ENCODE measurements at regions not wholly inside any gene's neighbourhood (a gene's known extent, or its start where the extent isn't known, plus 50 kb on each side); places are given as distances from the start of the nearest gene placed in this dataset.
"Not testable (repeated sequence)": the region's sequence is repeated elsewhere in the genome, so short reads cannot be mapped to it uniquely, and the experiment has no call there.

DNA sequence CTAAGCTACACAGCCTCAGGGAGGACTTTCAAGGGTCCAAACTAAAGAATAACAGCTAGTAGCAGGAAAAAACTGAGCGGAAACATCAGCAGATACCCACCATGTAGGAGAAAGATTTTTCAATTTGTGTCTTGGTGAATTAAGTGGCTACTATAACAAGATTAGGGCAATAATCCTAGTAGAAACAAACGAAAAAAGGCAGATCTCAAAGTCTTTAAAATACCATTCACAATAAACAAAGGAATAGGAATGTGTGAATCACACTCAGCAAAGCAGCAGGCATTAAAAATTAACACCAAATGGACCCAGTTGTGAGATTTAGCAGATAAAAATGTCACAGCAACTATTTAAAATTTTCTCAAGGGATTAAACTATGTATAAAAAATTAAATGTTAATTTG, 761.2 kb downstream of the TENT5A start:
- H3K4me3 ChIP-seq (ENCODE audit: low read depth, low read length), result no peak overlapping the region
- TF ChIP-seq, protein P1, sequence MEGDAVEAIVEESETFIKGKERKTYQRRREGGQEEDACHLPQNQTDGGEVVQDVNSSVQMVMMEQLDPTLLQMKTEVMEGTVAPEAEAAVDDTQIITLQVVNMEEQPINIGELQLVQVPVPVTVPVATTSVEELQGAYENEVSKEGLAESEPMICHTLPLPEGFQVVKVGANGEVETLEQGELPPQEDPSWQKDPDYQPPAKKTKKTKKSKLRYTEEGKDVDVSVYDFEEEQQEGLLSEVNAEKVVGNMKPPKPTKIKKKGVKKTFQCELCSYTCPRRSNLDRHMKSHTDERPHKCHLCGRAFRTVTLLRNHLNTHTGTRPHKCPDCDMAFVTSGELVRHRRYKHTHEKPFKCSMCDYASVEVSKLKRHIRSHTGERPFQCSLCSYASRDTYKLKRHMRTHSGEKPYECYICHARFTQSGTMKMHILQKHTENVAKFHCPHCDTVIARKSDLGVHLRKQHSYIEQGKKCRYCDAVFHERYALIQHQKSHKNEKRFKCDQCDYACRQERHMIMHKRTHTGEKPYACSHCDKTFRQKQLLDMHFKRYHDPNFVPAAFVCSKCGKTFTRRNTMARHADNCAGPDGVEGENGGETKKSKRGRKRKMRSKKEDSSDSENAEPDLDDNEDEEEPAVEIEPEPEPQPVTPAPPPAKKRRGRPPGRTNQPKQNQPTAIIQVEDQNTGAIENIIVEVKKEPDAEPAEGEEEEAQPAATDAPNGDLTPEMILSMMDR (IDR thresholded peaks at IDR 0.05; ENCODE audit: borderline replicate concordance, insufficient read depth, low read depth, low read length), result no peak

DNA sequence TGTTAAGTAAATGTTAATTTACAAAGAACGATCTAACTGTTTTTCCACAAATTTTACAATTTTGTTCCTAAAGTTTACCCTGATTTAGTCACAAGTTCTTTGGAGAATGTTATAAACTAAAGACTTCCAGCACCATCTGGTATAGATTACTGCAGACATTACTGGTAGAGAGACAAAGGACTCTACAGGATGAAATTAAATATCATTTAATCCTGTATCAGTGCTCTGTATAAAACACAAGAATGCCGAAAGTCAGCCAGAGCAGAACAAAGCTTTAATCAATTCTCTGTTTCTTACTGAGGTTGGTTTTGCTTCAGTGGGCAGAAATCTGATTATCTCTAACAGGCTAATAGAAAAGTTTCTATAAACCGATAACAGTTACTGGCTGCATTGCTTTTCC, 763.6 kb downstream of the TENT5A start:
- H3K4me3 ChIP-seq (ENCODE audit: low read depth, low read length), result no peak overlapping the region
- TF ChIP-seq, protein P1 (IDR thresholded peaks at IDR 0.05; ENCODE audit: borderline replicate concordance, insufficient read depth, low read depth, low read length), result no peak

DNA sequence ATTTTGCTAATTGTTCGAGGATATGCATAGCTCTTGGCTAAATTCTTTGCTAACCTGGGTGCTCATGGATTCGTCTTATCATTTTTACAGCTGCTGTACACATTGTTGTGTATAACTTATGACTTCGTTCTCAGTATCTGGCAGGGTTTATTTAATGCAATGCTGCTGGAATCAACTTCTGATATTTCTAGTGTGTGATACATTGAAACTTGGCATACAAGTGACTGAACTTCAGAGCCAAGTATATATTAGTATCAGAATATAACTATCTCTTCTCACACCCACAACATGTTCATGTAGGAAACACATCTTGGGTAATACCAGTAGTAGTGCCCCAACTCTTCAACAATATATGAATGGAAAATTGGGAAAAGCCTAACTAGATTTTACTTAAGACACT, 764.2 kb downstream of the TENT5A start:
- no peak overlapping the region for H3K4me3 ChIP-seq (ENCODE audit: low read depth, low read length)
- TF ChIP-seq, protein P1 (IDR thresholded peaks at IDR 0.05; ENCODE audit: borderline replicate concordance, insufficient read depth, low read depth, low read length), result no peak

DNA sequence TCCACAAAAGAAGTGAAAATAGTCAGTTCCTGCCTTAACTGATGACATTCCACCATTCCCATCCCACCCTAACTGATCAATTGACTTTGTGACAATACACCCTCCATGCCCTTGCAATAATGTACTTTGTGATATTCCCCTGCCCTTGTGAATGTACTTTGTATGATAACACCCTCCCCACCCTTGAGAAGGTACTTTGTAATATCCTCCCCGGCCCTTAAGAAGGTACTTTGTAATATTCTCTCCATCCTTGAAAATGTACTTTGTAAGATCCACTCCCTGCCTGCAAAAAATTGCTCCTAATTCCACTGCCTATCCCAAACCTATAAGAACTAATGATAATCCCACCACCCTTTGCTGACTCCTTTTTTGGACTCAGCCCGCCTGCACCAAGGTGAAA, 771.3 kb downstream of the TENT5A start:
- H3K4me3 ChIP-seq (ENCODE audit: low read depth, low read length), result not testable (repeated sequence)

DNA sequence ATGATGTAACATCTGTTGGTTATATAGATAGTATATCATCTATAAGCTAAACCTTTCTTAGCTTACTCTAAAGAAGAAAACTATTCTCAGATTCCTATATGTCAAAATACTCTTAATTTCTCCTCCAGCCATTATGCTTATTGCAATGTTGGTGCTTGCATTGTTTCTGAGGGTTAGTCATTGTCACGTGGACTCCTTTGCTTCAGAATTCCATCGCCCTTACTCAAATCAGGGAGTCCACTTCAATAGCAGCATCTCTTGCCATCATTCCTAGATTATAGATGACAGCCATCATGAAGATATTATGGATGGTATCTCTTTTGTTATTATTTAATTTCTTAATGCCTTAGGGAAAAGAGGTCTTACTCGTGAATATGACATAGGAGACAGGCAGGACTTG, 776.1 kb downstream of the TENT5A start:
- TF ChIP-seq, protein P1 (IDR thresholded peaks at IDR 0.05; ENCODE audit: borderline replicate concordance, insufficient read depth, low read depth, low read length), result no peak

DNA sequence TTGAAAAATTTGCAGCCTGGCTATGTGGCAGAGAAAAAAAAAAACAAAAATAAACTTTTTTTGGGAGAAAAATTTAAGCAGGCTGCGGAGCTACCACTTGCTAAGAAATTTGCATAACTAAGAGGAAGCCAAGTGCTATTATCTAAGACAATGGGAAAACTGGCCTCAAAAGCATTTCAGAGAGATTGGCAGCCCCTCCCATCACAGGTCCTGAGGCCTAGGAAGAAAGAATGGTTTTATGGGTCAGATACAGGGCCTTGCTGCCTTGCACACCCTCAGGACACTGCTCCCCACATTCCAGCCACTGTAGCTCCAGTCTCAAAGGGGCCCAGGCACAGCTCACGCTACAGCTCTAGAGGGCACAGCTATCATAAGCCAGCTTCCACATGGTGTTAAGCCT, 777.9 kb downstream of the TENT5A start:
- no peak overlapping the region for H3K4me3 ChIP-seq (ENCODE audit: low read depth, low read length)
- TF ChIP-seq, protein P1 (IDR thresholded peaks at IDR 0.05; ENCODE audit: borderline replicate concordance, insufficient read depth, low read depth, low read length), result no peak

More for the DNA sequence above, 776.1 kb downstream of the TENT5A start:
- no peak overlapping the region for H3K4me3 ChIP-seq (ENCODE audit: low read depth, low read length)

DNA sequence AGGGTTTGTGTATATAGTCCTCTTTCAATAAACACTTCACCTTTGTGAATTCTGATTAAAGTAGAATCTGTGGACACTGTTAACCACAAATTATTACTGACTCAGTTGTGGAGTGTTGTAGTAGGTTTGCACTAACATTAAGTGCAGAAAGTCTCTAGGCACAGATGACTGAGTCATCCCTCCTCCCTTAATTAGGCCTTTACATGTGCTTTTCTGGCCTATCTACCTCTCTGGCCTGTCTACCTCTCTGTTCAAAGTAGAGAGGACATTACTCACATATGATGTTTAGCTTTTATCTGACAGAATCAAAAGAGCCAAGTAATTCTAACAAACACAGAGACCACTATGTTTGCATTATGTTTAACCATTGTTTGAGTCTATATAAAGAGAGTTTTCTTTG, 783.0 kb downstream of the TENT5A start:
- TF ChIP-seq, protein P1 (IDR thresholded peaks at IDR 0.05; ENCODE audit: borderline replicate concordance, insufficient read depth, low read depth, low read length), result no peak

DNA sequence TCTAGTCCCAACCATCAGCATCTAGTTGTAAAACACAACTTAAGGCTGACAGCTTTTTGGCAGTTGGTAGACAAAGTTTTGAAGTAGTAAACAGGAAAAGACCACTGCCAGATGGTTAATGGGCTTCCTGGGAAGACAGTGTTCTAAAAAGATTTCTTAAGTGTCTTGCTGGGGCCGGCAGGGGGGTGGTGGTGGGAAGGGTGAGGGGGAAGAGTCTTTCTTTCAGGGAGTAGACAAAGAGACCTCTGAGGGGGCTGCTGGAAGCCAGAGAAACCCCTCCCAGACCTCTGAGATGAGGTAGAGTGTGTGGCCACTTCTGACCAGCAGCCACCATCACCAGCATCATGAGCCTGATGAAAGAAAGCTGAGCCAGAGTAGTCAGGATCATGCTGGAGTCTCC, 784.9 kb downstream of the TENT5A start:
- TF ChIP-seq, protein P1 (IDR thresholded peaks at IDR 0.05; ENCODE audit: borderline replicate concordance, insufficient read depth, low read depth, low read length), result no peak
- no peak overlapping the region for H3K4me3 ChIP-seq (ENCODE audit: low read depth, low read length)

More for the DNA sequence above, 783.0 kb downstream of the TENT5A start:
- H3K4me3 ChIP-seq (ENCODE audit: low read depth, low read length), result no peak overlapping the region
